Lower lobe of right lung (tissue), 2 donors: ENCODE measurements at regions not wholly inside any gene's neighbourhood (a gene's known extent, or its start where the extent isn't known, plus 50 kb on each side); places are given as distances from the start of the nearest gene placed in this dataset. TPM values are rescaled to one million over a fixed set of nuclear protein-coding genes. Genes with fewer than 3 reads are reported as not detected.

ENCODE experiments used
- ATAC-seq, 2 donors: fragments of 200-7000 bp; cut with Tn5 transposase; one replicate each; pipeline ENCODE4 v1.9.1; 2020 to 2022; ENCODE audit warnings: mild to moderate bottlenecking in 2 of 2, moderate library complexity in 2 of 2
- DNase-seq: peaks from one replicate; pipeline ENCODE4 v3.0.0-alpha.2; 2020
- H3K27ac ChIP-seq: fragments of 200-600 bp; one replicate; pipeline ENCODE4 v1.8.0; 2022
- H3K27me3 ChIP-seq: fragments of 200-600 bp; one replicate; pipeline ENCODE4 v1.8.0; 2022; ENCODE audit warnings: low read depth
- H3K36me3 ChIP-seq: fragments of 200-600 bp; one replicate; pipeline ENCODE4 v1.8.0; 2022; ENCODE audit warnings: mild to moderate bottlenecking
- H3K4me1 ChIP-seq: fragments of 200-600 bp; one replicate; pipeline ENCODE4 v1.8.0; 2022
- H3K4me3 ChIP-seq: fragments of 200-600 bp; one replicate; pipeline ENCODE4 v1.8.0; 2022; ENCODE audit warnings: mild to moderate bottlenecking
- H3K9me3 ChIP-seq: fragments of 200-600 bp; one replicate; pipeline ENCODE4 v1.8.0; 2022
- CTCF ChIP-seq: fragments of 200-600 bp; IDR thresholded peaks from one replicate; pipeline ENCODE4 v1.8.0; 2022; ENCODE audit warnings: antibody characterized with exemption, mild to moderate bottlenecking
- intact Hi-C: fragments of 100-400 bp; cut with DNase I; formaldehyde crosslinking; loops from one replicate; pipeline ENCODE4 v1.11.0; 2022
- microRNA-seq: library from miRNA; unstranded; fragments of <30 nt; microRNA quantifications from one replicate; pipeline ENCODE4 v1.2.0, GENCODE V29; 2020; ENCODE audit warnings: borderline number of aligned reads
- donor health status: DM: no; HTN: yes; CAD: no; lungs with severe emphysema.

GRCh38 chr2:56130463-56131070 is 53.2 kb upstream of the CCDC85A start:
- Histone ChIP-seq H3K9me3 (no peaks in the 10 kb centered on the region), H3K27ac (no peak overlapping the region), H3K36me3 (no peaks in the 10 kb centered on the region), H3K27me3 (no peaks in the 10 kb centered on the region), H3K4me1 (no peaks in the 10 kb centered on the region), H3K4me3 (no peak overlapping the region)
- peak; percentile 56 for TF ChIP-seq CTCF
- DNase-seq (no peak), ATAC-seq (peak in 1 of 2 donors; percentile 67)
- intact Hi-C loops = no loop called here

GRCh38 chr2:56132138-56132537 is 51.7 kb upstream of the CCDC85A start:
- Histone ChIP-seq H3K27me3 (no peaks in the 10 kb centered on the region), H3K27ac (no peak overlapping the region), H3K9me3 (no peaks in the 10 kb centered on the region), H3K4me3 (no peak overlapping the region), H3K4me1 (no peaks in the 10 kb centered on the region), H3K36me3 (no peaks in the 10 kb centered on the region)
- peak; percentile 50 for TF ChIP-seq CTCF
- DNase-seq (no peak), ATAC-seq (peak in 1 of 2 donors; percentile 54)
- intact Hi-C loops = no loop called here

GRCh38 chr2:56133441-56133840 is 50.3 kb upstream of the CCDC85A start:
- TF ChIP-seq CTCF = no peak
- ATAC-seq (no peak), DNase-seq (no peak)
- Histone ChIP-seq H3K27ac (no peak overlapping the region), H3K4me3 (no peak overlapping the region), H3K4me1 (no peaks in the 10 kb centered on the region), H3K36me3 (no peaks in the 10 kb centered on the region), H3K27me3 (no peaks in the 10 kb centered on the region), H3K9me3 (no peaks in the 10 kb centered on the region)
- intact Hi-C loops = no loop called here

GRCh38 chr2:56133931-56134629 is 49.7 kb upstream of the CCDC85A start:
- intact Hi-C loops = no loop called here

More at GRCh38 chr2:56133931-56134629, 49.7 kb upstream of the CCDC85A start:
- no peaks in the 10 kb centered on the region for H3K36me3 ChIP-seq
- no peak for DNase-seq
- no peaks in the 10 kb centered on the region for H3K27me3 ChIP-seq
- no peak overlapping the region for H3K27ac ChIP-seq
- TF ChIP-seq CTCF = no peak
- H3K9me3 ChIP-seq = no peaks in the 10 kb centered on the region
- no peak overlapping the region for H3K4me3 ChIP-seq
- no peaks in the 10 kb centered on the region for H3K4me1 ChIP-seq
- no peak for ATAC-seq

Small RNAs in the stretch of these regions (microRNA-seq; reads per million reads assigned to microRNA genes)
- gene MIR216A (not detected), gene MIR216B (not detected), gene MIR217 (not detected)
